ENCODE measurements at regions not wholly inside any gene's neighbourhood (a gene's known extent, or its start where the extent isn't known, plus 50 kb on each side); places are given as distances from the start of the nearest gene placed in this dataset.

GRCh38 chr3:159025733-159026132, 223.9 kb downstream of the MFSD1 start:
- TF ChIP-seq CTCF (IDR thresholded peaks at IDR 0.05; ENCODE audit: insufficient read depth, low read length, poor library complexity, severe bottlenecking) (no peak), EZH2phosphoT487 (conservative IDR thresholded peaks at IDR 0.05; ENCODE audit: low read length) (no peak)

Data from SU-DHL-6 (cell line).